GM23338 (cell line): ENCODE measurements at regions not wholly inside any gene's neighbourhood (a gene's known extent, or its start where the extent isn't known, plus 50 kb on each side); places are given as distances from the start of the nearest gene placed in this dataset.

Experiments used
- ATAC-seq: fragments of 200-7000 bp; cut with Tn5 transposase; 3 replicates; pipeline ENCODE4 v1.9.1; 2020
- DNase-seq: peaks from one replicate; pipeline ENCODE4 v3.0.0-alpha.2; 2015; ENCODE audit warnings: low spot score
- H2AFZ ChIP-seq: fragments of 200-600 bp; sonication (generic); 2 replicates; pipeline ENCODE4 v1.8.0; 2016; ENCODE audit warnings: antibody characterized with exemption, mild to moderate bottlenecking, moderate library complexity
- H3F3A ChIP-seq: fragments of 200-600 bp; sonication (generic); replicated peaks from 2 replicates; pipeline ENCODE4 v1.8.0; 2017; ENCODE audit warnings: antibody characterized with exemption, mixed run types, low read depth
- H3K27ac ChIP-seq: fragments of 200-600 bp; sonication (generic); 2 replicates; pipeline ENCODE4 v1.6.1; 2016; ENCODE audit warnings: low read depth
- H3K27me3 ChIP-seq: fragments of 200-600 bp; sonication (generic); 2 replicates; pipeline ENCODE4 v1.8.0; 2016; ENCODE audit warnings: mild to moderate bottlenecking, mixed run types, moderate library complexity; ENCODE audit not compliant: insufficient read depth
- H3K36me3 ChIP-seq: fragments of 200-600 bp; sonication (generic); 2 replicates; pipeline ENCODE4 v1.8.0; 2016; ENCODE audit warnings: mild to moderate bottlenecking; ENCODE audit not compliant: insufficient read depth
- H3K4me1 ChIP-seq: fragments of 200-600 bp; sonication (generic); 2 replicates; pipeline ENCODE4 v1.8.0; 2016; ENCODE audit warnings: mild to moderate bottlenecking, moderate library complexity; ENCODE audit not compliant: insufficient read depth
- H3K4me2 ChIP-seq: fragments of 200-600 bp; sonication (generic); 2 replicates; pipeline ENCODE4 v1.7.1; 2017; ENCODE audit warnings: mixed run types
- H3K4me3 ChIP-seq: fragments of 200-600 bp; sonication (generic); 2 replicates; pipeline ENCODE4 v1.6.1; 2016; ENCODE audit warnings: mixed run types
- H3K79me2 ChIP-seq: fragments of 200-600 bp; sonication (generic); replicated peaks from 2 replicates; pipeline ENCODE4 v1.8.0; 2017; ENCODE audit warnings: mild to moderate bottlenecking; ENCODE audit not compliant: insufficient read depth
- H3K9me2 ChIP-seq: fragments of 200-600 bp; sonication (generic); 2 replicates; pipeline ENCODE4 v1.8.0; 2017; ENCODE audit not compliant: insufficient read depth
- H4K20me1 ChIP-seq: fragments of 200-600 bp; sonication (generic); replicated peaks from 2 replicates; pipeline ENCODE4 v1.8.0; 2017; ENCODE audit warnings: mild to moderate bottlenecking; ENCODE audit not compliant: insufficient read depth
- H3K27ac Mint-ChIP-seq: 2 replicates; pipeline ENCODE4 v1.8.0; 2020; ENCODE audit warnings: inconsistent platforms, mild to moderate bottlenecking, moderate library complexity, mixed read lengths
- H3K27me3 Mint-ChIP-seq: 3 replicates; pipeline ENCODE4 v1.8.0; 2022; ENCODE audit warnings: low read depth, mild to moderate bottlenecking, moderate library complexity, mixed read lengths, inconsistent platforms; ENCODE audit not compliant: insufficient read depth, poor library complexity
- H3K36me3 Mint-ChIP-seq: 3 replicates; pipeline ENCODE4 v1.8.0; 2021; ENCODE audit warnings: low read depth, mild to moderate bottlenecking, inconsistent platforms, moderate library complexity, mixed read lengths
- H3K4me1 Mint-ChIP-seq: 3 replicates; pipeline ENCODE4 v1.8.0; 2020; ENCODE audit warnings: mild to moderate bottlenecking, inconsistent platforms, mixed read lengths
- H3K4me3 Mint-ChIP-seq: 3 replicates; pipeline ENCODE4 v1.8.0; 2021; ENCODE audit warnings: moderate library complexity, mild to moderate bottlenecking, inconsistent platforms, mixed read lengths
- H3K9me3 Mint-ChIP-seq: 3 replicates; pipeline ENCODE4 v1.8.0; 2020; ENCODE audit warnings: moderate library complexity, mild to moderate bottlenecking, inconsistent platforms, mixed read lengths
- CREB1 ChIP-seq: fragments of 250-450 bp; sonication (Bioruptor Pico); IDR thresholded peaks from 2 replicates; pipeline ENCODE4 v1.5.0; 2020; ENCODE audit warnings: low read depth, mild to moderate bottlenecking, moderate library complexity
- EZH2 ChIP-seq: fragments of 200-600 bp; sonication (generic); IDR thresholded peaks from one replicate; pipeline ENCODE4 v1.8.0; 2017; ENCODE audit warnings: antibody characterized with exemption, mild to moderate bottlenecking, low read depth; ENCODE audit not compliant: unreplicated experiment
- EZH2phosphoT487 ChIP-seq: fragments of 200-600 bp; sonication (generic); IDR thresholded peaks from one replicate; pipeline ENCODE4 v1.8.1; 2018; ENCODE audit warnings: antibody characterized with exemption; ENCODE audit not compliant: unreplicated experiment
- JUNB ChIP-seq: IDR thresholded peaks from one replicate; pipeline ENCODE4 v1.6.1; 2016; ENCODE audit warnings: antibody characterized with exemption; ENCODE audit not compliant: unreplicated experiment
- NANOG ChIP-seq: IDR thresholded peaks from 2 replicates; pipeline ENCODE4 v1.6.1; 2016; ENCODE audit warnings: antibody characterized with exemption, borderline replicate concordance
- POLR2AphosphoS5 ChIP-seq: IDR thresholded peaks from 2 replicates; pipeline ENCODE4 v1.6.1; 2016; ENCODE audit warnings: antibody characterized with exemption, low read depth
- REST ChIP-seq: IDR thresholded peaks from one replicate; pipeline ENCODE4 v1.6.1; 2018; ENCODE audit warnings: antibody characterized with exemption; ENCODE audit not compliant: unreplicated experiment
- STAT1 ChIP-seq: IDR thresholded peaks from one replicate; pipeline ENCODE4 v1.6.1; 2016; ENCODE audit warnings: antibody characterized with exemption; ENCODE audit not compliant: unreplicated experiment
- ZNF114 ChIP-seq: fragments of 250-450 bp; sonication (Bioruptor Pico); IDR thresholded peaks from 2 replicates; pipeline ENCODE4 v1.5.0; 2020; ENCODE audit warnings: mild to moderate bottlenecking, moderate library complexity
- ZNF331 ChIP-seq: fragments of 250-450 bp; sonication (Bioruptor Pico); IDR thresholded peaks from 2 replicates; pipeline ENCODE4 v1.5.0; 2020; ENCODE audit warnings: low read depth, mild to moderate bottlenecking, moderate library complexity
- TF ChIP-seq, protein P1 (sequence below), 2 experiments: fragments of 200-600 bp in 1 of 2; sonication (generic) in 1 of 2; conservative IDR thresholded peaks; 2 replicates each; pipeline versions ENCODE4 v1.5.1 to v1.6.1; 2016 to 2017; ENCODE audit warnings: antibody characterized with exemption in 2 of 2, low read depth in 2 of 2, mild to moderate bottlenecking in 2 of 2, moderate library complexity in 1 of 2
- TF ChIP-seq, protein P2 (sequence below): IDR thresholded peaks from 2 replicates; pipeline ENCODE4 v1.6.1; 2016; ENCODE audit warnings: antibody characterized with exemption
- TF ChIP-seq, protein P3 (sequence below): fragments of 250-450 bp; sonication (Bioruptor Pico); IDR thresholded peaks from 2 replicates; pipeline ENCODE4 v1.5.0; 2020; ENCODE audit warnings: mild to moderate bottlenecking, moderate library complexity

- Mint-ChIP-seq H3K27ac (no peak overlapping the region; the same call in 1 of the 2 replicates), H3K36me3 (no peaks in the 10 kb centered on the region), H3K4me1 (peaks cover 31% of the 10 kb centered on the region), H3K4me3 (peak overlapping the region; percentile 23; the same call in 2 of the 3 replicates), H3K27me3 (peaks cover 14% of the 10 kb centered on the region), H3K9me3 (no peaks in the 10 kb centered on the region; the same call in 2 of the 3 replicates)
- H3K9me2 ChIP-seq: no peaks in the 10 kb centered on the region
- no peaks in the 10 kb centered on the region for H3K36me3 ChIP-seq
- peaks cover 12% of the 10 kb centered on the region for H3K4me1 ChIP-seq
- no peaks in the 10 kb centered on the region for H4K20me1 ChIP-seq
- peak; percentile 94 for ATAC-seq
- no peaks in the 10 kb centered on the region for H3F3A ChIP-seq
- TF ChIP-seq EZH2 (no peak), ZNF331 (CRISPR knock-in tag) (no peak), REST (no peak), JUNB (no peak), CREB1 (CRISPR knock-in tag) (peak; percentile 58; the same call in 1 of the 2 replicates), EZH2phosphoT487 (no peak), POLR2AphosphoS5 (no peak), STAT1 (no peak), ZNF114 (CRISPR knock-in tag) (no peak), NANOG (no peak)
- TF ChIP-seq, protein P1, sequence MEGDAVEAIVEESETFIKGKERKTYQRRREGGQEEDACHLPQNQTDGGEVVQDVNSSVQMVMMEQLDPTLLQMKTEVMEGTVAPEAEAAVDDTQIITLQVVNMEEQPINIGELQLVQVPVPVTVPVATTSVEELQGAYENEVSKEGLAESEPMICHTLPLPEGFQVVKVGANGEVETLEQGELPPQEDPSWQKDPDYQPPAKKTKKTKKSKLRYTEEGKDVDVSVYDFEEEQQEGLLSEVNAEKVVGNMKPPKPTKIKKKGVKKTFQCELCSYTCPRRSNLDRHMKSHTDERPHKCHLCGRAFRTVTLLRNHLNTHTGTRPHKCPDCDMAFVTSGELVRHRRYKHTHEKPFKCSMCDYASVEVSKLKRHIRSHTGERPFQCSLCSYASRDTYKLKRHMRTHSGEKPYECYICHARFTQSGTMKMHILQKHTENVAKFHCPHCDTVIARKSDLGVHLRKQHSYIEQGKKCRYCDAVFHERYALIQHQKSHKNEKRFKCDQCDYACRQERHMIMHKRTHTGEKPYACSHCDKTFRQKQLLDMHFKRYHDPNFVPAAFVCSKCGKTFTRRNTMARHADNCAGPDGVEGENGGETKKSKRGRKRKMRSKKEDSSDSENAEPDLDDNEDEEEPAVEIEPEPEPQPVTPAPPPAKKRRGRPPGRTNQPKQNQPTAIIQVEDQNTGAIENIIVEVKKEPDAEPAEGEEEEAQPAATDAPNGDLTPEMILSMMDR (conservative IDR thresholded peaks at IDR 0.05; ENCODE audit: low read depth in 2 of 2): peak; percentile 92 to 98
- TF ChIP-seq, protein P2, sequence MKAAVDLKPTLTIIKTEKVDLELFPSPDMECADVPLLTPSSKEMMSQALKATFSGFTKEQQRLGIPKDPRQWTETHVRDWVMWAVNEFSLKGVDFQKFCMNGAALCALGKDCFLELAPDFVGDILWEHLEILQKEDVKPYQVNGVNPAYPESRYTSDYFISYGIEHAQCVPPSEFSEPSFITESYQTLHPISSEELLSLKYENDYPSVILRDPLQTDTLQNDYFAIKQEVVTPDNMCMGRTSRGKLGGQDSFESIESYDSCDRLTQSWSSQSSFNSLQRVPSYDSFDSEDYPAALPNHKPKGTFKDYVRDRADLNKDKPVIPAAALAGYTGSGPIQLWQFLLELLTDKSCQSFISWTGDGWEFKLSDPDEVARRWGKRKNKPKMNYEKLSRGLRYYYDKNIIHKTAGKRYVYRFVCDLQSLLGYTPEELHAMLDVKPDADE: no peak
- TF ChIP-seq, protein P3, sequence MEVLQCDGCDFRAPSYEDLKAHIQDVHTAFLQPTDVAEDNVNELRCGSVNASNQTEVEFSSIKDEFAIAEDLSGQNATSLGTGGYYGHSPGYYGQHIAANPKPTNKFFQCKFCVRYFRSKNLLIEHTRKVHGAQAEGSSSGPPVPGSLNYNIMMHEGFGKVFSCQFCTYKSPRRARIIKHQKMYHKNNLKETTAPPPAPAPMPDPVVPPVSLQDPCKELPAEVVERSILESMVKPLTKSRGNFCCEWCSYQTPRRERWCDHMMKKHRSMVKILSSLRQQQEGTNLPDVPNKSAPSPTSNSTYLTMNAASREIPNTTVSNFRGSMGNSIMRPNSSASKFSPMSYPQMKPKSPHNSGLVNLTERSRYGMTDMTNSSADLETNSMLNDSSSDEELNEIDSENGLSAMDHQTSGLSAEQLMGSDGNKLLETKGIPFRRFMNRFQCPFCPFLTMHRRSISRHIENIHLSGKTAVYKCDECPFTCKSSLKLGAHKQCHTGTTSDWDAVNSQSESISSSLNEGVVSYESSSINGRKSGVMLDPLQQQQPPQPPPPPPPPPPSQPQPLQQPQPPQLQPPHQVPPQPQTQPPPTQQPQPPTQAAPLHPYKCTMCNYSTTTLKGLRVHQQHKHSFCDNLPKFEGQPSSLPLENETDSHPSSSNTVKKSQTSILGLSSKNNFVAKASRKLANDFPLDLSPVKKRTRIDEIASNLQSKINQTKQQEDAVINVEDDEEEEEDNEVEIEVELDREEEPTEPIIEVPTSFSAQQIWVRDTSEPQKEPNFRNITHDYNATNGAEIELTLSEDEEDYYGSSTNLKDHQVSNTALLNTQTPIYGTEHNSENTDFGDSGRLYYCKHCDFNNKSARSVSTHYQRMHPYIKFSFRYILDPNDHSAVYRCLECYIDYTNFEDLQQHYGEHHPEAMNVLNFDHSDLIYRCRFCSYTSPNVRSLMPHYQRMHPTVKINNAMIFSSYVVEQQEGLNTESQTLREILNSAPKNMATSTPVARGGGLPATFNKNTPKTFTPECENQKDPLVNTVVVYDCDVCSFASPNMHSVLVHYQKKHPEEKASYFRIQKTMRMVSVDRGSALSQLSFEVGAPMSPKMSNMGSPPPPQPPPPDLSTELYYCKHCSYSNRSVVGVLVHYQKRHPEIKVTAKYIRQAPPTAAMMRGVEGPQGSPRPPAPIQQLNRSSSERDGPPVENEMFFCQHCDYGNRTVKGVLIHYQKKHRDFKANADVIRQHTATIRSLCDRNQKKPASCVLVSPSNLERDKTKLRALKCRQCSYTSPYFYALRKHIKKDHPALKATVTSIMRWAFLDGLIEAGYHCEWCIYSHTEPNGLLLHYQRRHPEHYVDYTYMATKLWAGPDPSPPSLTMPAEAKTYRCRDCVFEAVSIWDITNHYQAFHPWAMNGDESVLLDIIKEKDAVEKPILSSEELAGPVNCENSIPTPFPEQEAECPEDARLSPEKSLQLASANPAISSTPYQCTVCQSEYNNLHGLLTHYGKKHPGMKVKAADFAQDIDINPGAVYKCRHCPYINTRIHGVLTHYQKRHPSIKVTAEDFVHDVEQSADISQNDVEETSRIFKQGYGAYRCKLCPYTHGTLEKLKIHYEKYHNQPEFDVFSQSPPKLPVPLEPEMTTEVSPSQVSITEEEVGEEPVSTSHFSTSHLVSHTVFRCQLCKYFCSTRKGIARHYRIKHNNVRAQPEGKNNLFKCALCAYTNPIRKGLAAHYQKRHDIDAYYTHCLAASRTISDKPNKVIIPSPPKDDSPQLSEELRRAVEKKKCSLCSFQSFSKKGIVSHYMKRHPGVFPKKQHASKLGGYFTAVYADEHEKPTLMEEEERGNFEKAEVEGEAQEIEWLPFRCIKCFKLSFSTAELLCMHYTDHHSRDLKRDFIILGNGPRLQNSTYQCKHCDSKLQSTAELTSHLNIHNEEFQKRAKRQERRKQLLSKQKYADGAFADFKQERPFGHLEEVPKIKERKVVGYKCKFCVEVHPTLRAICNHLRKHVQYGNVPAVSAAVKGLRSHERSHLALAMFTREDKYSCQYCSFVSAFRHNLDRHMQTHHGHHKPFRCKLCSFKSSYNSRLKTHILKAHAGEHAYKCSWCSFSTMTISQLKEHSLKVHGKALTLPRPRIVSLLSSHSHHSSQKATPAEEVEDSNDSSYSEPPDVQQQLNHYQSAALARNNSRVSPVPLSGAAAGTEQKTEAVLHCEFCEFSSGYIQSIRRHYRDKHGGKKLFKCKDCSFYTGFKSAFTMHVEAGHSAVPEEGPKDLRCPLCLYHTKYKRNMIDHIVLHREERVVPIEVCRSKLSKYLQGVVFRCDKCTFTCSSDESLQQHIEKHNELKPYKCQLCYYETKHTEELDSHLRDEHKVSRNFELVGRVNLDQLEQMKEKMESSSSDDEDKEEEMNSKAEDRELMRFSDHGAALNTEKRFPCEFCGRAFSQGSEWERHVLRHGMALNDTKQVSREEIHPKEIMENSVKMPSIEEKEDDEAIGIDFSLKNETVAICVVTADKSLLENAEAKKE (CRISPR knock-in tag): peak; percentile 30; the same call in 1 of the 2 replicates
- H3K27ac ChIP-seq: no peak overlapping the region
- no peak overlapping the region; the same call in 1 of the 2 replicates for H3K4me3 ChIP-seq
- peak overlapping the region; percentile 86 for H2AFZ ChIP-seq
- no peaks in the 10 kb centered on the region for H3K79me2 ChIP-seq
- DNase-seq: peak; percentile 94
- no peaks in the 10 kb centered on the region; the same call in 1 of the 2 replicates for H3K27me3 ChIP-seq
- peak overlapping the region; percentile 72 for H3K4me2 ChIP-seq
Observed at GRCh38 chr5:61658592-61659008, 326.5 kb downstream of the ZSWIM6 start.
